GM18951 (cell line): ENCODE measurements at regions not wholly inside any gene's neighbourhood (a gene's known extent, or its start where the extent isn't known, plus 50 kb on each side); places are given as distances from the start of the nearest gene placed in this dataset.

Experiments
- POLR2A ChIP-seq: IDR thresholded peaks from 4 replicates; pipeline ENCODE4 v1.6.1; 2011; ENCODE audit warnings: mild to moderate bottlenecking; ENCODE audit not compliant: insufficient read length, insufficient read depth; ENCODE audit errors: extremely low read depth
- in situ Hi-C: fragments of 300-500 bp; cut with MboI; formaldehyde crosslinking; loops from one replicate; pipeline ENCODE4 v1.12.0; 2022; ENCODE audit warnings: low sequenced_read_pairs, mixed read lengths, inconsistent platforms; ENCODE audit not compliant: unreplicated experiment

DNA sequence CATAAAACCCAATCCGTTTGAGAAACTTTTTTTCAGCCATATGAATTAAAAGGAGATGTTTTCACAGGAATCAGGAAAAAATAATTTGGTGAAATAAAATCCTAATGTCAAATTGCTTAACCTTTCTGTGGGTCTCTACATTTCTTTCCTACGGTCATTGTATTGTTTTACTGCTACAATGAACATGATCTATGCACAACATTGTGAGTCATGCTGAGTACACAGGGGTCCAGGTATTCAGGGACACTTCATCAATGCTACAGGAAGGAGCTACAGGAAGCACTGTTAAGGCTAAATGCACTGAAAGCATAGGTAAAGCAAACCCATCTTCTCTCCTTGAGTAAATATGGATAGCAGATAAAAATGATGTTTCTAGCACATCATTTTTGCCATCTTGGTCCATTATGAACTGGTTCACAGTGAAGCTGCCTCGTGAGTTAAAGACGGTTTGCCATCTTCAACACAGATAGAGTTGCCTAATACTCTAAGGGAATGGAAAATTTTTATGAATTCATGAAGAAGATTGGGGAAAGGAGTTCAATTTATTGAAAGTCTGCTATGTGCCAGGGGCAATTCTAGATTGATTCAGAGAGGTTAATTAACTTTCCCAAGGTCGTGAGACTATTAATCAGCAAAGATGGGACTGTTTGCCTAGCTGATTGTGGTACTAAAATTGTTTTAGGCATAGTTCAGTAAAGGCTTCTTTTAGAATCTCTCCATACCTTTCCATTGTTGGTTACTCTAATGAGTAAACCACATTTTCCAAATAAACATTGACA, 85.5 kb downstream of the DIRAS2 start:
- in situ Hi-C loops = no loop called here
- TF ChIP-seq POLR2A = no peak

DNA sequence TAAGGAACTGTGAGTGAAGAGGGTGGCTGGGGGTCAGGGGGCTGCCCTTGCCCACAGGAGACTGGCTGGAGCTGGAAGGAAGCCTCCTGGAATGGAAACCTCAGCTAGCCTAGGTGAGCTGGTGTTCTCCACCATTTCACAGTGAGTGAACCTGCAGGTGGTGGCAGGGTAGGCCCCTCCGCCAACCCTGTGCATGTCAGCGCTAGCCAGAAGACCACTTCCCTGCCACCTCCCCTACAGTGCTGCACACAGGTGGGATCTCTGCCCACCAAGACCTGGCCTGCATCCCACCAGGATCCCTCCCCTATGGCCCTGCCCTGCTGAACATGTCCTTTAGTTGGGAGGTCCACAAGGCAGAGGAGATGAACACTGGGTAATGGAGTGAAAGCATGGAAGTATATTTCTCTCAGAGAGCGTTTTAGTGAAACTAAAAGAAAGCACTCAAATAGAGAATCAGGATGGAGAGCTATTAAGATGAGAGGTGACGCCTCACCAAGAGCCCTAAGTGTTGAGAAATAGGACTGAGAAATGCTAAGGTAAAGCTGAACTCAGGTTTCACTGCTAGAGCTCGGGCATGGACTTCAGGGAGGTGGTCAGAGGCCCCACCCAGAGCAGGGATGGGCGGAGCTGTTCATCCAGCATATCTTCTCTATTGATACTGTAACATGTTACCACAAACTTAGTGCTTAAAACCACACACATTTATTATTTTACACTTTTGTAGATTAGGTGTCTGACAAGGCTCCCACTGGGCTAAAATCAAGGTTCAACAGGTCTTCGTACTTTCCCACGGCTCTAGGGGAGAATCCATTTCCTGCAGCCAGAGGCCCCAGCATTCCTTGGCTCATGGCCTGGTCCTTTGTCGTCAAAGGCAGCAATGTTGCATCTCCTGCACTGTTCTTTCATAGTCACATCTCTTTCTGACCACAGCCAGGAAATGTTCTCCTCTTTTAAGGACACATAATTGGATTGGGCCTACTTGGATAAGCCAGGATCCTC, 83.2 kb downstream of the DIRAS2 start:
- in situ Hi-C loops = no loop called here
- no peak for TF ChIP-seq POLR2A
